GM12873 (cell line): ENCODE measurements at regions not wholly inside any gene's neighbourhood (a gene's known extent, or its start where the extent isn't known, plus 50 kb on each side); places are given as distances from the start of the nearest gene placed in this dataset.

Source experiments
- TF ChIP-seq, protein P1 (sequence below): IDR thresholded peaks from 2 replicates; pipeline ENCODE4 v1.5.1; 2012; ENCODE audit warnings: low read depth, mild to moderate bottlenecking, moderate library complexity, low read length, control low read depth; ENCODE audit not compliant: insufficient read depth; ENCODE audit errors: missing control alignments

DNA sequence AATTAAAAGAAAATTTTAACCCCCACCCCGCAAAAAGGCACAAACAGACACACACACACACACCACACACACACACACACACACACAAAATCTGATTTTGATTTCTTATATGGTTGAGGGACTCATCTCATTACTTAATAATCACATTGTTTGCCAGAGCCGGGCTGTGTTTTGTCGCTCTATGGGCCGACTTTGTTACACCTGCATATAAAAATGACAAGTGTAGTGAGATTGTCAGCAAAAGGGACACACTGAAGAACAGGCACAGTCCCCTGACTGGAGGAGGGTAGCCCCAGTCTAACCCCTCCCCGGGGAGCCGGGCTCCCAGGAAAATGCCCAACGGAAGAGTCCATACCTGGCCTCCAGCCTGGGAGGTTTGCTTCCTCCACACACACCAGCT, 221.6 kb downstream of the ENGASE start:
- TF ChIP-seq, protein P1, sequence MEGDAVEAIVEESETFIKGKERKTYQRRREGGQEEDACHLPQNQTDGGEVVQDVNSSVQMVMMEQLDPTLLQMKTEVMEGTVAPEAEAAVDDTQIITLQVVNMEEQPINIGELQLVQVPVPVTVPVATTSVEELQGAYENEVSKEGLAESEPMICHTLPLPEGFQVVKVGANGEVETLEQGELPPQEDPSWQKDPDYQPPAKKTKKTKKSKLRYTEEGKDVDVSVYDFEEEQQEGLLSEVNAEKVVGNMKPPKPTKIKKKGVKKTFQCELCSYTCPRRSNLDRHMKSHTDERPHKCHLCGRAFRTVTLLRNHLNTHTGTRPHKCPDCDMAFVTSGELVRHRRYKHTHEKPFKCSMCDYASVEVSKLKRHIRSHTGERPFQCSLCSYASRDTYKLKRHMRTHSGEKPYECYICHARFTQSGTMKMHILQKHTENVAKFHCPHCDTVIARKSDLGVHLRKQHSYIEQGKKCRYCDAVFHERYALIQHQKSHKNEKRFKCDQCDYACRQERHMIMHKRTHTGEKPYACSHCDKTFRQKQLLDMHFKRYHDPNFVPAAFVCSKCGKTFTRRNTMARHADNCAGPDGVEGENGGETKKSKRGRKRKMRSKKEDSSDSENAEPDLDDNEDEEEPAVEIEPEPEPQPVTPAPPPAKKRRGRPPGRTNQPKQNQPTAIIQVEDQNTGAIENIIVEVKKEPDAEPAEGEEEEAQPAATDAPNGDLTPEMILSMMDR, result no peak

DNA sequence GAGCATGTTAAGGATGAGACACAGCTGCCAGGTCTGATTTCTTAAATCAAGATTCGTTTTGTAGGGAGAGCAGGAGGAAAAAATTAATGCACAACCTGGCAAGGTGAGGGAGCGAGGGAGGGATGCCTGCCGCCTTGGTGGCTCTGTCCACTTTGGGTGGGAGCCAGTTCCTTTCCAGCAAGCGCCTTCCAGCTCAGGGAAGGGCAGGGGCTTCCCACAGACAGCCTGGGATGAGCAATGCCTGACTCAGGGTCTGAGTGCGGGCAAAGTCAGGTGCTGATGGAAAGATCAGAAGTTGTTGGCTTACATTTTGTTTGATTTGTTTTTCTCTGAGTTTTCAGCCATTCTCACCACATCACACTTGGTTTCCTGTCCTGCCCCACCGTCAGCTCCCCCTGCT, 220.7 kb downstream of the ENGASE start:
- TF ChIP-seq, protein P1, result no peak

DNA sequence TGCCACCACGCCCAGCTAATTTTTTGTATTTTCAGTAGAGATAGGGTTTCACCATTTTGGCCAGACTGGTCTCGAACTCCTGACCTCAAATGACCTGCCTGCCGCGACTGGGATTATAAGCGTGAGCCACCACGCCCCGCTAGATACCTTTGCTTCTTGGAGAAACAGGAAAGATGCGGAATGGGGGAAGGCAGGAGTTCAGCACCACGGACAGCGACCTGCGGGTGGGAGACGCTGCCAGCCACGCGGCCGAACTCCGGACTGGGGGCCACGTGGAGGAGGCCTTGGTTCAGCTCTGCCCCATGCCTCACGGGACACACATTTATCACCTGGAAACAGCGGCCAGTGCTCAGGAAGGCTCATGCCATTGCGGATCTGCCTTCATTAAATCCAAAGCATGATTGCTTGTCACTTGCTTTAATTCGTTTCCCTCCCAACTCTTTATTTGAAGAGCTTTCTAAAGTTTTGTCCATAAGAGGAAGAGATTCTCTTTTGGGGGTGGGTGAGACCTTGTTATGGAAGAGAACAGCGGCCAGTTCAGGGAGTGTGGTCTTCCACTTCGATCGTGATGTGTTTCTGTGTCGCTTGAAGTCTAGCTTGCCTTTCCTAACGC, 219.9 kb downstream of the ENGASE start:
- TF ChIP-seq, protein P1, result no peak

DNA sequence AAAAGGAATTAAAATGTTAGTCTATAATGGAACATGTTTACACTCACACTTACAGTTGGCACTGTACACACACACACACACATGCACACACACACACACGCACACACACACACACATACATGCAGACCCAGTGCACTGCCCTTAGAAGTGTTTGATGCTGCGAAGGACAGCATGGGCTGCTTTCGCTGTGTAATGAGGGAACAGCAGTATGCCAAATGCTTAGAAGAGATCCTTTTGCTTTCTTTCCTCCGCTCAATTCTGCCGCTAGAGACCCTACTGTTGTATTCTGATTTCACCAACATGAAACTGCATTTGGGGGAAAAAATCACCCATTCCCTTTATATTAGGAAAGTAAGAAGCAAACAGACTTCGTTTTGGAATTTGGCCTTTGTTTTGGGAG, 217.9 kb downstream of the ENGASE start:
- TF ChIP-seq, protein P1, result no peak

DNA sequence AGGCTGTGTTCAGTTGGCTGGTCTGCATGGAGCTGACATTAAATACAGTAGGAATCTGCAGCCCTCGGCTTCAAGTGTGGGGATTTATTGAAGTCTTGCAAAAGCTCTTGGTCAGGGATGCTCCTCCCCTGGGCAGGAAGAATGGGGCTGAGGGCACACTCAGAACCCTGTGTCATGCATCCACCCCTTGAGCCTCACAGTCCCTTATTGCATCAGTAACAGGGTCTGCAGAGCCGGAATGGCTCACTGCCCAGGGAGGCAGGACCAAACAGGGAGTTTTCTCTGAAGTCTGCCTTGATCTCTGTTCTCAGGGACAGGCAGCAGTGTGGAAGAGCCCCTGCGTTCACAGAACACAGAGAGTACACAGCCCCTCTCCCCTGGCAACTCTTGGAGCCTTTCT, 216.8 kb downstream of the ENGASE start:
- TF ChIP-seq, protein P1, result no peak

DNA sequence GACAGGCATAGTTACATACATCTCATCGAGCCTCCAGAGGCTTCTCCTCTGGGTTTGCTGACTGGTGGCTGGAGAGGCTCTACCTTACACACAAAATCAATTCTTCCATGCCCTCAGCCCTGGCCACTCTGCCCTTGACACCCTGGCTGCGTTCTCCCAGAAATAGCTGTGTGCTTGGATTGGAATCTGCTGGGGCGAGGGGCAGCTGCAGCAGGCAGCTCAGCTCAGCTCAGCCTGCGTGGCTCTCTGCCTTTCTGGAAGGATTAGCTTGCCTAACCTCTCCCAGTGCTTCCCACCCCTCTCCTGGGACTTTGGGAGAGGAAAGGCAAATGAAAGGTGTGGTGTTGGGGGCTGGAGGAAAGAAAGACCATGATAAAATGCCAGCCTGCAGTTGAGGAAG, 216.1 kb downstream of the ENGASE start:
- TF ChIP-seq, protein P1, result no peak

DNA sequence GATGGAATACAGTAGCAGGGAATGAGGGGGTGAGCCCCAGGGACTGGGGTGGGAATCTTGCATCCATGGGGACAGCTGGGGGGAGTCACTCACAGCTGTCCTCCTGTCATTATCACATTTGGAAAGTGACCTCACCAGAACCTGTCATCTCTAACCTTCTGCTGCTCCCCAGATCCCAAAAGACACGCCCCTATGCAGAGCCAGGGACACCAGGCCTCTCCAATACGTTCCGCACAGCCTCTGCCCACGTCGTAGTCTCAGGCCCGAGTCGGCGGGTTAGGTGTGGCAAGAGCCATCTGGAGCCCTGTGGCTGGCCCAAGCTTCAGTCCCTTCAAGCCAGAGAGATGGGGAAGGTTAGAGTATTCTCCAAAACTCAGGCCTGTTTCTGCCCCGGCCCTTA, 214.3 kb downstream of the ENGASE start:
- TF ChIP-seq, protein P1, result no peak
